ENCODE measurements at regions not wholly inside any gene's neighbourhood (a gene's known extent, or its start where the extent isn't known, plus 50 kb on each side); places are given as distances from the start of the nearest gene placed in this dataset.

DNA sequence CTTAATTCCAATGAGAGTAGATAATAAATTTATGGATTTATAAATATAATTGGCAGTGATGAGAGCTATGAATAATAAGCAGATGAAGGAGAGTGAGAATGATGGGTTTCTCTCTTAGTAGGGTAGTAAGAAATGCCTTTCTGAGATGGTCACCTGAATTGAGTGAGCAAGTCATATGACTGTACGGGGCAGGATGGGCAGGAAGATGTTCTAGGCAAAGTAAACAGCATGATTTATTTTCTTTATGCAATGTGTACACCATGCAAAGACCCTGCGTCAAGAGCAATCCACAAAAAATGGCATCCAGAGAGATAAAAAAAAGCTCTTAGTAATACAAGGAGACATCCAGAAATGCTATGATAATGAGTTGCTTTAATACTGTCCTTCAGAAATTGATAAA is 409.9 kb downstream of the HLX start:
- H3K36me3 ChIP-seq (ENCODE audit: control insufficient read depth in 2 of 3, insufficient read depth in 3 of 3, low read length in 3 of 3): no peaks in the 10 kb centered on the region
- intact Hi-C loops (cut with DNase I): no loop called here
- H3K27me3 ChIP-seq (ENCODE audit: control insufficient read depth, insufficient read depth, low read length): no peaks in the 10 kb centered on the region
- no peak for TF ChIP-seq CTCF (IDR thresholded peaks at IDR 0.05; ENCODE audit: borderline replicate concordance, extremely low read depth, insufficient read depth)
- DNase-seq: no peak
- no peak overlapping the region for H3K27ac ChIP-seq (ENCODE audit: low read depth in 2 of 2, low read length in 2 of 2)
- FAIRE-seq: no peak
- no peaks in the 10 kb centered on the region for H3K9me3 ChIP-seq (ENCODE audit: control insufficient read depth in 2 of 3, insufficient read depth in 1 of 3, low read length in 3 of 3)
- H3K9ac ChIP-seq (ENCODE audit: low read length in 3 of 3): no peak overlapping the region
- no peak overlapping the region for H3K4me3 ChIP-seq (ENCODE audit: low read length in 3 of 3)
- H3K4me1 ChIP-seq (ENCODE audit: control insufficient read depth in 2 of 3, insufficient read depth in 2 of 3, low read depth in 1 of 3, low read length in 3 of 3): no peaks in the 10 kb centered on the region

GRCh38 chr1:221290669-221291068 is 411.4 kb downstream of the HLX start:
- H3K4me3 ChIP-seq (ENCODE audit: low read length in 3 of 3): no peak overlapping the region
- no peak for TF ChIP-seq CTCF (IDR thresholded peaks at IDR 0.05; ENCODE audit: borderline replicate concordance, extremely low read depth, insufficient read depth)
- no peak for DNase-seq
- no peaks in the 10 kb centered on the region for H3K36me3 ChIP-seq (ENCODE audit: control insufficient read depth in 2 of 3, insufficient read depth in 3 of 3, low read length in 3 of 3)
- intact Hi-C loops (cut with DNase I): no loop called here
- H3K27ac ChIP-seq (ENCODE audit: low read depth in 2 of 2, low read length in 2 of 2): no peak overlapping the region
- no peaks in the 10 kb centered on the region for H3K27me3 ChIP-seq (ENCODE audit: control insufficient read depth, insufficient read depth, low read length)
- no peak for FAIRE-seq
- no peaks in the 10 kb centered on the region for H3K4me1 ChIP-seq (ENCODE audit: control insufficient read depth in 2 of 3, insufficient read depth in 2 of 3, low read depth in 1 of 3, low read length in 3 of 3)
- H3K9me3 ChIP-seq (ENCODE audit: control insufficient read depth in 2 of 3, insufficient read depth in 1 of 3, low read length in 3 of 3): no peaks in the 10 kb centered on the region
- H3K9ac ChIP-seq (ENCODE audit: low read length in 3 of 3): no peak overlapping the region

- FAIRE-seq (no peak), DNase-seq (no peak)
- intact Hi-C loops (cut with DNase I): no loop called here
- Histone ChIP-seq H3K36me3 (ENCODE audit: control insufficient read depth in 2 of 3, insufficient read depth in 3 of 3, low read length in 3 of 3) (no peaks in the 10 kb centered on the region), H3K4me1 (ENCODE audit: control insufficient read depth in 2 of 3, insufficient read depth in 2 of 3, low read depth in 1 of 3, low read length in 3 of 3) (no peaks in the 10 kb centered on the region), H3K9ac (ENCODE audit: low read length in 3 of 3) (no peak overlapping the region), H3K27me3 (ENCODE audit: control insufficient read depth, insufficient read depth, low read length) (no peaks in the 10 kb centered on the region), H3K4me3 (ENCODE audit: low read length in 3 of 3) (no peak overlapping the region), H3K9me3 (ENCODE audit: control insufficient read depth in 2 of 3, insufficient read depth in 1 of 3, low read length in 3 of 3) (no peaks in the 10 kb centered on the region), H3K27ac (ENCODE audit: low read depth in 2 of 2, low read length in 2 of 2) (no peak overlapping the region)
- TF ChIP-seq CTCF (IDR thresholded peaks at IDR 0.05; ENCODE audit: borderline replicate concordance, extremely low read depth, insufficient read depth): no peak
Observed at GRCh38 chr1:221291113-221291512, 411.9 kb downstream of the HLX start.

DNA sequence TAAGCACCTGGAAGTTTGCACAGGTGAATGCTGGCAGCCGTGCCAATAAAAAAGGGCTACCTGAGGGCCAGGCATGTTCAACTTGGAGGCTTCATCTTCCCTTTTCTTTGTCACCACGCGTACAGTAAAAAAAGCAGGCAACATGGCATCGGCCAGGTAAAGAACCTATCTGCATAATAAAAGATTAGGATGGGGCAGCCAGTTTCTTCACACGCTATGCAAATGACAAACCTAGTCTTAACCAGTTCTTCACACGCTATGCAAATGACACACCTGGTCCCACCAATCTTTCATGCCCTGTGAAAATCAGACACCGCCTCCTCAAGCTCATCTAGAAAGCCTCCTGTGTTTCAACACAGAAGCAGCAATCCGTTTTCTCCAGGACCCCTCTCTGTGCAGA is 413.4 kb downstream of the HLX start:
- TF ChIP-seq CTCF (IDR thresholded peaks at IDR 0.05; ENCODE audit: borderline replicate concordance, extremely low read depth, insufficient read depth): no peak
- DNase-seq (no peak), FAIRE-seq (no peak)
- no peak overlapping the region for H3K4me3 ChIP-seq (ENCODE audit: low read length in 3 of 3)
- H3K4me1 ChIP-seq (ENCODE audit: control insufficient read depth in 2 of 3, insufficient read depth in 2 of 3, low read depth in 1 of 3, low read length in 3 of 3): no peaks in the 10 kb centered on the region
- no peak overlapping the region for H3K27ac ChIP-seq (ENCODE audit: low read depth in 2 of 2, low read length in 2 of 2)
- no peaks in the 10 kb centered on the region for H3K9me3 ChIP-seq (ENCODE audit: control insufficient read depth in 2 of 3, insufficient read depth in 1 of 3, low read length in 3 of 3)
- no peaks in the 10 kb centered on the region for H3K36me3 ChIP-seq (ENCODE audit: control insufficient read depth in 2 of 3, insufficient read depth in 3 of 3, low read length in 3 of 3)
- no peak overlapping the region for H3K9ac ChIP-seq (ENCODE audit: low read length in 3 of 3)
- H3K27me3 ChIP-seq (ENCODE audit: control insufficient read depth, insufficient read depth, low read length): no peaks in the 10 kb centered on the region
- intact Hi-C loops (cut with DNase I): no loop called here
